GM21717 (cell line): ENCODE measurements at regions not wholly inside any gene's neighbourhood (a gene's known extent, or its start where the extent isn't known, plus 50 kb on each side); places are given as distances from the start of the nearest gene placed in this dataset.
"Not testable (repeated sequence)": the region's sequence is repeated elsewhere in the genome, so short reads cannot be mapped to it uniquely, and the experiment has no call there.

Experiments used
- ATAC-seq: cut with Tn5 transposase; IDR thresholded peaks from one replicate; pipeline ENCODE4 v1.9.1; 2021; ENCODE audit warnings: mild to moderate bottlenecking, moderate library complexity; ENCODE audit not compliant: unreplicated experiment

DNA sequence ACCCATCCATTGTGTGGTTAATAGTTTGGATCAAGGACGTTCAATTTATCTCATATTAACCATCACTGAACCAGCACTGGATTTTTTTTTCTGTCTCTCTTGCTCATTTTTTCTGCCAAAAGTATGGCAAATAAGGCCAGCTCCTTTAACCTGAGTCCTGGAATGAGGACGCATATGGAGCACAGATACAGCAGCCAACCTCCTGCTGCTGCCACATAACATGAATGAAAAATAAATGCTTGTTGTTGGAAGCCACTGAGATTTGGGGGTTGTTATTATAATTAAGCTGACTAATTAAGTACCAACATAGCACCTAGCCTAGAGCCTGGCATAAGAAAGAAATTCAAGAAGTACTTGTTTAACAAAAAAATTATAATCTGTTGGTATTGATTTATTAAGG lies 335.3 kb upstream of the DUSP10 start:
- ATAC-seq, result no peak

DNA sequence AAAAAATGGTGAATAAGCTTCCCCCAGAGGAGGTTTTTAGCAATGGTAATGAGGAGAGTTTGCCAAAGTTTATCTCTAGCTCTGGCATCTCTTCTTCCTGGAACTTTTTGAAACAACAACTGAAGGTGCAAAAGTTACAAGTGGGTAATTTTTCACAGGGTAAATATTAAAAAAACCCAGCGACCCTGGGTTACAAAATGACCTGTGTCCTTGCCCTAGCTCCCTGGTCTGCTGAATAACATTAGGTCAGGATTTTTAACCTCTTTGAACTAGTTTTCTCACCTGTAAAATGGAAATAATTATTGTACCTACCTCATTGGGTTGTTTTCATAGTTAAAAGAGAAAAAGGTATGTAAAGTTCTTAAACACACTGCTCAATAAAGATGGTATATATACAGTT lies 332.4 kb upstream of the DUSP10 start:
- ATAC-seq, result no peak

- no peak for ATAC-seq
These were observed 331.6 kb upstream of the DUSP10 start for GRCh38 chr1:222073307-222073995.

DNA sequence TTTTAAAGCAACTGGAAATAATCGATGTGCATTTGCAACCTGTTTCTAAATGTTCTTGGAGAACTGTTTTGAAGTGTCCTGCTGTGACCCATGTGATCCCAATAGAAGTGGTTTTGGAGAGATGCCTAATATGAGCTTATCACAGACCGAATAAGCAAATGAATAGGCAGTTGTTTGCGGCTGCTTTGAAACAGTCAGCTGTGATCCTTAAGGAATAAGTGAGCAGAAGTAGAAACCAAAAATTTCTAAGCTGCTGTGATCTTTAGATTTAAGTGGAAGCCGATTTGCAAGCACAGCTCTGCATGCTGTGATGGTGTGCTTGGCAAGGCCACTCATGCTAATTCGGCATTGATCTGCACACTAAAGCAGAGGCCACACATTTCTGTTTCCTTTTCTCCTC lies 329.5 kb upstream of the DUSP10 start:
- no peak for ATAC-seq

GRCh38 chr1:222068937-222069336 lies 327.0 kb upstream of the DUSP10 start:
- no peak for ATAC-seq

DNA sequence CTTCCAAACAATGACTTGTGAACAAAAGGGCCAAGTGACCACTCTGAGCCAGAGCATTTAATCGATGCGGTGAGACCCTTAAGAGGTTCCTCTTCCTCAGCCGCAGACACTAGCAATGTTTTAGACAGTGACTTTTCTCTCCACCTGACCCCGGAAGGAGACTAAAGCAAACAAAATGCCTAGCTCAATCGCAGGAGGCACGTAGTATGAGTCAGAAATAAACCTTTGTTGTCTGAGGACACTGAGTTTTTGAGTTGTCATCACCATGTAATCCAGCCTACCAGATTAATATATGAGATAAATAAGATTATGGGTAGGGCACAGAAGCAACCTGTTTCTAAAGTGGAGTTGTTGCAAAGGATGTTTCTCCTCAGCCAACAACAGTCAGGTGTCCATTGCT lies 326.2 kb upstream of the DUSP10 start:
- ATAC-seq, result no peak

DNA sequence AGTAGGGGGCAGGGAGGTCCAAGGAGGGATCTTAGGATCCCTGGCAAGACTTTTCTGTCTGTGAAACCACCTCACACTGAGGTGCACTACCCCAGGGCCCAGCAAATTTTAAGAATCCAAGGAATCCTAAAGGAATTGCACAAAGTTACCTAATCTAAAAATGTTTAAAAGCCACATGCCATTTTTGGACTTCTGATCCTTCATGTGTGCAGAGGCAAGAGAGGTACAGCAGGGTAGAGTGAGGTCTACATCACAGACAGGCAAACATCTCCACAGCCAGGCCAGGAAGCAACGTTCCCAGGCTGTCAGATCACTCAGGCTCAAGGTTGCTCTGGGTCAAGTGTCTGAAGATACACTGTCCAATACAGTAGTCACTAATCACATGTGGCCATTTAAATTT lies 324.6 kb upstream of the DUSP10 start:
- ATAC-seq, result no peak

GRCh38 chr1:222065234-222065633 lies 323.3 kb upstream of the DUSP10 start:
- ATAC-seq, result no peak

DNA sequence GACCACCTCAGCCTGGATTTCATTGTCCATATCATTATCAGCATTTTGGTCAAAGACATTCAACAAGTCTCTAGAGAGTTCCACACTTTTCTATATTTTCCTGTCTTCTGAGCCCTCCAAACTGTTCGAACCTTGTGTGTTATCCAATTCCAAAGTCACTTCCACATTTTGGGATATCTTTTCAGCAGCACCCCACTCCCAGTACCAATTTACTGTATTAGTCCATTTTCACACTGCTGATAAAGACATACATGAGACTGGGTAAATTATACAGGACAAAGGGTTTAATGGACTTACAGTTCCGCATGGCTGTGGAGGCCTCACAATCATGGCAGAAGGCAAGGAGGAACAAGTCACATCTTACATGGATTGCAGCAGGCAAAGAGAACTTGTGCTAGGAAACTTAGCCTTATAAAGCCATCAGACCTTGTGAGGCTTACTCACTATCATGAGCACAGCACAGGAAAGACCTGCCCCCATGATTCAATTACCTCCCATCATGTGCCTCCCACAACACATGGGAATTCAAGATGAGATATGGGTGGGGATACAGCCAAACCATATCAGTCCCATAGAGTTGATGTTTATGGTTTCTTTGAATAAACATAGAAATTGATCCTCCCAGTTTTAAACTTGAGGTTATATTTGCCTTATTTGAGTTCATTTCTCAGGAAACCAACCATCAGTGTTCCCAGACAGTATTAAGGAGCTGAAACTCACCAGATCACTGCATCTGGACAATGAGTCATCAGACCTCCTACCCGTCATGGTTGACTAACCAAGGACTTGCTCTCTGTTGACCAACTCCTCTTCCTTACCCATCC lies 322.7 kb upstream of the DUSP10 start:
- no peak for ATAC-seq

DNA sequence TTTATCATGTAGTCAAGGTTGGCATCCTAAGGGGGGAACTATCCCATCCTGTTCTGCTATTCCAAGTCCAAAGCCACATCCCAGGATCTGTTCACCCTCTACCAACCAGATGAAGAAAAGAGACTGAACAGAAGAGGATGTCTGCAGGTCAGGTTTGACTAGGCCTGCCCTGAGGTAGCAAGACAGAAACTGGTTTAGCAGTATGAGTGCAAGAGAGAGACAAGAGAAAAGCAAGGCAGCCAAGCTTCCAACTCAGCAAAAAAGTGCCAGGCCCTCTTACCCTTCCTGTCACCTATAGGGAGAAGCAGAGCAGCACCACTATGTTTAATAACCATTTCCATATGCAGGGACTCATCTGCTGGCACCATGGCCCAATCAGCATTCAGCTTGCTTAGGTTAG lies 320.8 kb upstream of the DUSP10 start:
- ATAC-seq, result no peak

DNA sequence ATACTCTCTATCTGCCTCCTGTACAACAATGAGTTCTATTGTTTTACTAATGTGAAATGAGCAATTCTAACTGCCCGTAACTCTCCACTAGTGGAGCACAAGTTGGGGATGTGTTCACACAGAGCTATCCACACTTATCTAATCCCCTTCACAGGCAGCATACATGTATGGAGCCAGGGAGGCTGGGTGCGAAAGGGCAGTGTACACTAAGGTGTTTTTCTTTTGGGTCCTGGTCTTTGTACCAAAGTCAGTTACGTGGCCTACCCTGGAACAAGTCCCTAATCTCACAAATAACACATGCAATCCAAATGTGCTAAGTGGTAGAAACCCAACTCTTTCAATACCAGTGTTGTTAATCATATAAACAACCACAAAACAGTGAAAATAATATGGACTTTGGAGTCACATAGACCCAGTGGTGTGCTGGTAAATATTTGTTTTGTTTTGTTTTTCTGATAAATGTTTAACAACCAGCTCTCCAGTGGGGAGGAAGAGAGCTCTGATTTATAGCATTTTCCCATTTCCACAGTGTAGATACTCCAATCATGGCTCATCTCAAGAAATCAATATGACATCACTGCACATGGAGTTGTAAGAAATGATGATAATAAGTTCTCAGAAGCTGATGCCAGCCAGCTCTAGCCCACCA lies 319.9 kb upstream of the DUSP10 start:
- ATAC-seq, result no peak

DNA sequence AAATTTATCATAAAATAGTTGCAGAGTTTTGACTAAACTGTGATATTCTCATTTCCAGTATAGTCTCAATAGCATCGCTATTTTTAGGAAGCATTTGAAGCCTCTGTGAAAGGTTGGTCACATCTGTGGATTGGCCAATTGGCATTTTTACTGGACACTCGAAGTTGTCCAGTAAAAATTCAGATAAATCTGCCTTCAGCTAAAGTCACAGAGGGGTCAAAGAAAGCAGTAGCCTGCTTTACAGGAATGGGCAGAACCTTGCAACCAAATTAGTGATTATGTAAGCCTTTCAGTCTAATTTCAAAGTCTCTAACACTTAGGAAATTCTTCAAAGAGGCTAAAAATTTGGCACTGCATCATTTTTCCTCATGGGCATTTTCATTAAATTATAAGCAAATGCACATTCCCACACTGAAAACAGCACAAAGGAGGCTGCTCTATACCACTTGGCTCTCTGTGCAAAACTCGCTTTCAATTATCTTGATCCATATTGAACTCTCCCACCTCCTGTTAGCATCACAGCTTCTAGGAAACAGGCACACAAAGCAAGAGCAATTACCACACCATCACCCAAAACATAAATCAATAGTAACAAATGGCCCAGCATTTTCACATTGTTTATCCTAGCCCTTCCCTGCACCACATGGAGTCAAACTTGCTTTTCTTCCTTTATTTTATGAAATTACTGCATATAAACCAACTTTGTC lies 318.5 kb upstream of the DUSP10 start:
- ATAC-seq, result no peak

GRCh38 chr1:222058249-222058648 lies 316.4 kb upstream of the DUSP10 start:
- ATAC-seq, result no peak

- ATAC-seq, result peak; percentile 76
These were observed 315.3 kb upstream of the DUSP10 start for GRCh38 chr1:222057162-222057561.

DNA sequence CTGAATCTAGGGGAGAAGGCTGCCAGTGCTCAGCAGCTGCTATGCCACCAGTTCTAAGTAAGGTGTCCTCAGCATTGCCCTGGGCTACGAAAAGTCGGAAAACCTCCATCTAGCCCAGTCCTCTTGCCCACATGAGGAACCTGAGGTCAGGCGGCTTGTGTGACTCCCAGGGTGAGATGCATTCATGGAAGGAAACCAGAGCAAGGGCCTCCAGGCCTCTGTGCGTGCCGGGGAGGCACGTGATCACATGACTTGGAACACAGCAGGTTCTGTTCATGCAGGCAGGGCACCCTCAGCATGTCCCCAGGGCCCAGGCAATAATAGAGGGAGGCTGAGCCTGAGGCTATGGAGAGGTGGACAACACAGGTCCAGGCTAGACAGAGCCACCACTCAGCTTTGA lies 312.5 kb upstream of the DUSP10 start:
- no peak for ATAC-seq

DNA sequence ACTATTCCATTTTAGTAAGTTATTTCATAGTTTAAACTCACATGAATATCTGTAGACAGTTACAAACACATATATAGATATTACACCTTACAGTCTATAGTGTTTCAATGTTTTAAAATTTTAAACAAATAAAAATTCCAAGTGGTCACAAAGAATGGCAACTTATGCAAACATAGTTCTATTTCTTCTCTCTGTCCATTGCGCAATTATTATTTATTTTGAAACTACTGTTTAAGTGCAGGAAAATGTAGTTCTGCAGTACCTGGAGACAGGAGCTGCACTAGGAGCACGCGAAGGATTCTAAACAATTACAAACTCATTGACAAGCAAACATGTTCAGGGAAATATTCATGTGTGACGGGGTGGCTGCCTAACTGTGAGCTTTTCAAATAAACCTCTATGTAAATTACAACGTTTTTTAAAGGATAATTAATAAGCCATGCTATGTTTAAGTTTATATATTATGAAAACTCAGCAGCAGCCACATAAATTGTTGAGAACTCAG lies 312.0 kb upstream of the DUSP10 start:
- no peak for ATAC-seq

- not testable (repeated sequence) for ATAC-seq
These were observed 309.4 kb upstream of the DUSP10 start for GRCh38 chr1:222051311-222051710.

GRCh38 chr1:222049661-222050060 lies 307.8 kb upstream of the DUSP10 start:
- not testable (repeated sequence) for ATAC-seq

DNA sequence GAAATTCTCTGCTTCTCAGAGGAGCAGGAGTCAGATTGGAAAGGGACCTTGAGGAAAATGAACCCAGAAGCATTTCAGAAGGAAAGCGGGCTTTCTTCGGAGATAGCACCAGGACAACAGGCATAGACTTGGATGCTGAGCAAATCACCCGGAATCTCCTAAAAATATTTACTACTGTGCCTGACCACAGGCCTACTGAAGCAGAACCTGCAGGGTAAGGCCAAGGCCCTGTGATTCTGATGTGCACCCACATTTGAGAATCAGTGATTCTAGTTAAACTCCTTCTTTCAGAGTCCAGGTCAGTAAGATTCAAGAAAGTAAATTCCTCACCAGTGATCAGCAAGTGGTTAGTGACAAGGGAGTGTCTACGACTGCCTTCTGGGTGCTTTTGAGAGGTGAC lies 307.3 kb upstream of the DUSP10 start:
- no peak for ATAC-seq

DNA sequence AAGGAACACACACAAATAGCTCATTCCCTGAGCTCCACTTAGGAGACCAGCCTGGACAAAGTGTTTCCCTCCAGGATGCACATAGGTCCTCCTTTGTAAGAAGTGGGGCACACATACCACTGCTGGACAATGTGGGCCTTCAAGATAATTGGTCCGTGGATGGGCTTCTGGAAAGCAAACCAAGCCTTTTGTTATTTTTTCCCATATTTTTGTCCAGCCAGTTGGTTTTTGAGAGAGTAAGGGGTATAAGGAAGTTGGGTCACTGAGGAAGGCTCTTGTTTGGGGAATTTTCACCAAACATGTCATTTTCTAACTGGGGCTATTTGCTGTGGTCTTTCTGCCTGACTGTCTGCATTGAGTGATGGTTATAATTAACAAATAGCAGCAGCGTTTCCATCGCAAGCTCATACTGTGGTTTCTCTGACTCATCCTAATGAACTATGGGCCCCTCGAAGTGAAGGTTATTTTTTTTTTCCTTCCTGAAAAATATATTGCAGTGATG lies 306.3 kb upstream of the DUSP10 start:
- peak; percentile 85 for ATAC-seq

- no peak for ATAC-seq
These were observed 305.5 kb upstream of the DUSP10 start for GRCh38 chr1:222047366-222047765.
